ENCODE measurements at regions not wholly inside any gene's neighbourhood (a gene's known extent, or its start where the extent isn't known, plus 50 kb on each side); places are given as distances from the start of the nearest gene placed in this dataset.

DNA sequence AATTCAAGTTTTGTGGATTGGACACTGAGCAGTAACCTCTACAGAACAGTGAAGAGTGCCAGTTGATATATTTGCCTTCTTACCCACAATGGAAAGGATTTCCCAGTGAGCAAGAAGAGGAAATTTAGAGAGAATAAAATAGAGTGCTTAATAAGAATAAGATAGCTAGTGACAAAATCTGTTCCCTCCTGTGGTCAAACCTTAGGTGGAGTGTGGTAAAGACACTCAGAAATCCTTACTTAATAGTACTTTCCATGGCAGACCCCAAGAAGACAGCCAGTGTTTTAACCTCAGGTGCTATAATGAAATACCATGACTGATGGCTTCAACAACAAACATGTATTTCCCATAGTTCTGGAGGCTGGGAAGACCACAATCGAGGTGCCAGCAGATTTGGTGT, 108.4 kb upstream of the TNFAIP3 start:
- TF ChIP-seq POLR2A (IDR thresholded peaks at IDR 0.05) = no peak
- TF ChIP-seq, protein P1, sequence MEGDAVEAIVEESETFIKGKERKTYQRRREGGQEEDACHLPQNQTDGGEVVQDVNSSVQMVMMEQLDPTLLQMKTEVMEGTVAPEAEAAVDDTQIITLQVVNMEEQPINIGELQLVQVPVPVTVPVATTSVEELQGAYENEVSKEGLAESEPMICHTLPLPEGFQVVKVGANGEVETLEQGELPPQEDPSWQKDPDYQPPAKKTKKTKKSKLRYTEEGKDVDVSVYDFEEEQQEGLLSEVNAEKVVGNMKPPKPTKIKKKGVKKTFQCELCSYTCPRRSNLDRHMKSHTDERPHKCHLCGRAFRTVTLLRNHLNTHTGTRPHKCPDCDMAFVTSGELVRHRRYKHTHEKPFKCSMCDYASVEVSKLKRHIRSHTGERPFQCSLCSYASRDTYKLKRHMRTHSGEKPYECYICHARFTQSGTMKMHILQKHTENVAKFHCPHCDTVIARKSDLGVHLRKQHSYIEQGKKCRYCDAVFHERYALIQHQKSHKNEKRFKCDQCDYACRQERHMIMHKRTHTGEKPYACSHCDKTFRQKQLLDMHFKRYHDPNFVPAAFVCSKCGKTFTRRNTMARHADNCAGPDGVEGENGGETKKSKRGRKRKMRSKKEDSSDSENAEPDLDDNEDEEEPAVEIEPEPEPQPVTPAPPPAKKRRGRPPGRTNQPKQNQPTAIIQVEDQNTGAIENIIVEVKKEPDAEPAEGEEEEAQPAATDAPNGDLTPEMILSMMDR (IDR thresholded peaks at IDR 0.05) = no peak
- no peak for TF ChIP-seq POLR2AphosphoS5 (IDR thresholded peaks at IDR 0.05)
